ENCODE measurements at regions not wholly inside any gene's neighbourhood (a gene's known extent, or its start where the extent isn't known, plus 50 kb on each side); places are given as distances from the start of the nearest gene placed in this dataset.

DNA sequence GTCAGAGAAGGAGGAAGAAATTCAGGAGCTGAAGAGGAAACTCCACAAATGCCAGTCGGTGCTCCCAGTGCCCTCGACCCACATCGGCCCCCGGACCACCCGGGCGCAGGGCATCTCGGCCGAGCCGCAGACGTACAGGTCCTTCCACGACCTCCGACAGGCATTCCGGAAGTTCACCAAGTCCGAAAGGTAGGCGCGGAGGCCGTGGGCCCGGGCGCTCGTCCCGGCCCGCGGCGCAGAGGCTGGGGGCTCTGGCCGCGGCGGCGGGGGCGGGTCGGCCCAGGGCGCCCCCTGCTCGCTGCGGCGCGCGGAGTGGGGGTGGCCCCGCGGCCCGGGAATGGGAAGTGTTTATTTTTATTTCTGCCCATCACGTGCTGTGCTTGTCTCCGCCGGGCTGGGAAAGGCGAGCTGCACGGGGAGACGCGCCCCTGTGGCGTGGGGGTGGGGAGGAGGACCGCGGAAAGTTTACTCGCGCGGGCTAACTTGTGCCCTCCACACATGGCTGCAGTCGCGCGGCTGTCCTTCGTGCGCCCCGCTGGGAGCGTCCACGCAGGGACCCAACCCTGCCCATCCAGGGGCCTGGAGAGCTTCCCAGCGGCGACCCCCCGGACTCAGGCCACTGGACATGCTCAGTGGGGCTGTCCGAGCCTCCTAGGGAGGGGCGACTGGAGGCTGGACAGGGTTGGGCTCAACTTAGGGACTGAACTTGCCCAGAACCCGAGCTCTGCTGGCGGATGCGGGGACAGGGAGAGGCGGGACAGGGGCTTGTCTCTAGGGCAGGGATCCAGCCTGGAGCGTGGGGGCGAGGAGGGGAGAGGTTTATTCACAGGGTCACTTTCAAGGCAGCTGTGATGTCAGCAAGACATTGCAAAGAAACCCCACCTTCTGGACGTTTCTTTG is 82.6 kb upstream of the PRKG1 start:
- peak; percentile 79 to 84 (median 80) for DNase-seq
- peak in 1 of 2 donors; percentile 50 for TF ChIP-seq POLR2A (IDR thresholded peaks at IDR 0.05)
- TF ChIP-seq, protein P1, sequence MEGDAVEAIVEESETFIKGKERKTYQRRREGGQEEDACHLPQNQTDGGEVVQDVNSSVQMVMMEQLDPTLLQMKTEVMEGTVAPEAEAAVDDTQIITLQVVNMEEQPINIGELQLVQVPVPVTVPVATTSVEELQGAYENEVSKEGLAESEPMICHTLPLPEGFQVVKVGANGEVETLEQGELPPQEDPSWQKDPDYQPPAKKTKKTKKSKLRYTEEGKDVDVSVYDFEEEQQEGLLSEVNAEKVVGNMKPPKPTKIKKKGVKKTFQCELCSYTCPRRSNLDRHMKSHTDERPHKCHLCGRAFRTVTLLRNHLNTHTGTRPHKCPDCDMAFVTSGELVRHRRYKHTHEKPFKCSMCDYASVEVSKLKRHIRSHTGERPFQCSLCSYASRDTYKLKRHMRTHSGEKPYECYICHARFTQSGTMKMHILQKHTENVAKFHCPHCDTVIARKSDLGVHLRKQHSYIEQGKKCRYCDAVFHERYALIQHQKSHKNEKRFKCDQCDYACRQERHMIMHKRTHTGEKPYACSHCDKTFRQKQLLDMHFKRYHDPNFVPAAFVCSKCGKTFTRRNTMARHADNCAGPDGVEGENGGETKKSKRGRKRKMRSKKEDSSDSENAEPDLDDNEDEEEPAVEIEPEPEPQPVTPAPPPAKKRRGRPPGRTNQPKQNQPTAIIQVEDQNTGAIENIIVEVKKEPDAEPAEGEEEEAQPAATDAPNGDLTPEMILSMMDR (IDR thresholded peaks at IDR 0.05): peak in 1 of 12 donors; percentile 9
- peak overlapping the region; percentile 60 to 97 (median 92) for H3K27ac ChIP-seq
- no peaks in the 10 kb centered on the region for H3K36me3 ChIP-seq
- H3K27me3 ChIP-seq: peaks cover 0 to 33% (median 0%) of the 10 kb centered on the region in 9 donors
- intact Hi-C loops (cut with DNase I): loop anchor here in 2 of 10 donors (5.0 to 10.0 kb wide), 3 partner anchors 54 to 1226 kb away; no protein-coding TSS in a partner anchor
- H3K4me3 ChIP-seq: peak overlapping the region; percentile 39 to 90 (median 74)
- 0 to 1% (median 1%) methylated on average over 29 to 72 of the region's 72 CpGs for WGBS, 4 donors
- peaks cover 0 to 33% (median 3%) of the 10 kb centered on the region in 12 donors for H3K4me1 ChIP-seq
- no peaks in the 10 kb centered on the region for H3K9me3 ChIP-seq
- ATAC-seq: peak; percentile 66 to 79 (median 72)

DNA sequence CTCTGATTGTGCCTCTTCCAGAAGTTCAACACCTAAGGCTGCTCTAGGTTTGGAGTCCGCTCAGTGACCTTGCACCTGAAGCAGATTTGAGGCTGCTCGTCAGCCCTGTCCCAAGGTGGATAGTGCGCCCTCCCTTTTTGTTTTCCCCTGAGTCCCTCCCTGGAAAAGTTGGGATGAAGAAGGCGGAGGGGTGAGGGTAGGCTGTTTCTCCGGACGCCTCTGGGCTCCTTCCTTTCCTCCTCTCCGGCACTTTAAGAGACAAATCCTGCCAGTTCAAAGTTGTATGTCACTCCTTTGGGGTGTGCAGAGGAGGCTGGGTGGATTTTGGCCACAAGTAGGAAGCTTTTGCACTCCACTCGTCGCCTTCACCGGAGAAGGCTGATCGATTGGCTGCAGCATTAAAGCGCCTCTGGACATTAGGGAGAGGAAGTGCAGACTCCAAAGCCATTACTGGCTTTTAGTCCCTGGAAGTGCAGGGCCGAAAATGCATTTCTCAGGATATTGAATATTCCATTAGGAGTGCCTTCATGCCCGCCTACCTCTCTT is 81.9 kb upstream of the PRKG1 start:
- Histone ChIP-seq H3K4me3 (peak overlapping the region; percentile 39 to 90 (median 74)), H3K27ac (peak overlapping the region; percentile 60 to 97 (median 92)), H3K27me3 (peaks cover 0 to 33% (median 0%) of the 10 kb centered on the region in 9 donors), H3K4me1 (peaks cover 0 to 39% (median 6%) of the 10 kb centered on the region in 12 donors), H3K36me3 (no peaks in the 10 kb centered on the region), H3K9me3 (no peaks in the 10 kb centered on the region)
- TF ChIP-seq POLR2A (IDR thresholded peaks at IDR 0.05): no peak
- TF ChIP-seq, protein P1 (IDR thresholded peaks at IDR 0.05): no peak
- DNase-seq (peak in 3 of 5 donors; percentile 35 to 48 (median 42)), ATAC-seq (peak; percentile 6 to 12 (median 10))
- WGBS, 4 donors: 17 to 35% (median 26%) methylated on average over 13 to 14 of the region's 14 CpGs
- intact Hi-C loops (cut with DNase I): loop anchor here in 2 of 10 donors (5.0 to 10.0 kb wide), 3 partner anchors 55 to 1225 kb away; no protein-coding TSS in a partner anchor

DNA sequence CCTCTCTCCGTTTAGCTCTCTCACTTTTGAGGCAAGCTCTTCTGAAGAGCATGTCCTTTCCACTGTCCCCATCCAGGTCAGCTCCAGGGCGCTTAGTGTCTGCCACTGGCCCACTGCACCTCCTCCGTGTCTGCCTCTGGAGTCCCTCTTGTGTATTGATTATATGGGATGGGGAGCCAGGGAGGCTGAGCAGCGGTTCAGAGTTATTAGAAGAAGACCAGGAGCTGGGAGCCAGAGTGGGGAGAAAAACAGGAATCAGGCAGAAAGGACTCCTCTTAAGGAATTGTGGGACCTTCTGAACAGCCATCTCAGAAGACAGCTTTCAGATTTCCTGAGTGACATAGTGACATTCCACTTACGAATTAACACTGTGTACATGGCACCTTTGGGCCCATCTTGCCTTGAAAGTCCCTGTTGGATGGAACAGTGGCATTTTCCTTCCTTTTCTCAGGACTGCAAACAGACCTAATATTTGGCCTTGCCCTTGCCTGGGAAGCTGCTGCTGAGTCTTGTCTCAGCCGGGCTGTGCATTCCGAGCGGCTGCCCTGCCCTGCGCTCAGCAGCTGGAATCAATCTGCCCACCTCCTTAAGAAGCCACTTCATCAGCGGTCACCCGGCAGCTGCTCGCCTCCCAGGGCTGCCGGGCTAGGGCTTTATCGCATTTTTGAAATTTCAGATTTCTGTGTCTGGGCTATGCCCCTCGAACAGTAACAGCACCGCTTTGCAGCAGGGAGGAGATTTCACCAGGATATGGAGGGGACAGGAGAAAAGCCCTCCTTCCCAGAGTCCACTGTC is 81.1 kb upstream of the PRKG1 start:
- H3K4me3 ChIP-seq: peak overlapping the region; percentile 39 to 90 (median 74)
- WGBS, 4 donors: 32 to 37% (median 36%) methylated on average over 16 of the region's 16 CpGs
- peak overlapping the region; percentile 60 to 97 (median 92) for H3K27ac ChIP-seq
- DNase-seq: peak; percentile 27 to 61 (median 58)
- no peaks in the 10 kb centered on the region for H3K36me3 ChIP-seq
- no peak for TF ChIP-seq POLR2A (IDR thresholded peaks at IDR 0.05)
- TF ChIP-seq, protein P1 (IDR thresholded peaks at IDR 0.05): no peak
- intact Hi-C loops (cut with DNase I): loop anchor here in 2 of 10 donors (5.0 to 10.0 kb wide), 3 partner anchors 56 to 1224 kb away; no protein-coding TSS in a partner anchor
- H3K9me3 ChIP-seq: no peaks in the 10 kb centered on the region
- peak in 3 of 4 donors; percentile 6 to 49 (median 39) for ATAC-seq
- peaks cover 0 to 33% (median 0%) of the 10 kb centered on the region in 9 donors for H3K27me3 ChIP-seq
- H3K4me1 ChIP-seq: peaks cover 0 to 46% (median 9%) of the 10 kb centered on the region in 12 donors
